Effector CD4-positive, alpha-beta T cell (primary cell): ENCODE measurements at regions not wholly inside any gene's neighbourhood (a gene's known extent, or its start where the extent isn't known, plus 50 kb on each side); places are given as distances from the start of the nearest gene placed in this dataset.

ENCODE experiments used
- DNase-seq: peaks from one replicate; pipeline ENCODE4 v3.0.0-alpha.2; 2020

DNA sequence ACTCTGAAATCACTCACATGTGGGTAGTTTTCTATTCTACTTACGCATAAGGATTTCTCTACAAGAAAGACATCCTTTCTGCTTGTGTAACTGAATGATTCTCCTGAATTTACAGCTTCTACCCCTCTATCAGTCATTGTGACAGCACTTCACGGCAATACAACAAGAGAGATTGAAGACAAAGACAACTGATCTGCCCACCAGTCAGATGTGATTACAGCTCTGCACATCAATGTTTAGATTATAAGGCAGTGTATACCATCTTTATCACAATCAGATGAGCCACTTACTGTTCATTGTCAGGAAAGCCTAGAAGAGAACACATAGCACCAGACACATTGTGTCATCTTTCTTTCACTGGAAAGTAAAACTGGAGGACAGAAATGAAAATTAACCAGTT lies 324.4 kb downstream of the CENPC start:
- DNase-seq = no peak

DNA sequence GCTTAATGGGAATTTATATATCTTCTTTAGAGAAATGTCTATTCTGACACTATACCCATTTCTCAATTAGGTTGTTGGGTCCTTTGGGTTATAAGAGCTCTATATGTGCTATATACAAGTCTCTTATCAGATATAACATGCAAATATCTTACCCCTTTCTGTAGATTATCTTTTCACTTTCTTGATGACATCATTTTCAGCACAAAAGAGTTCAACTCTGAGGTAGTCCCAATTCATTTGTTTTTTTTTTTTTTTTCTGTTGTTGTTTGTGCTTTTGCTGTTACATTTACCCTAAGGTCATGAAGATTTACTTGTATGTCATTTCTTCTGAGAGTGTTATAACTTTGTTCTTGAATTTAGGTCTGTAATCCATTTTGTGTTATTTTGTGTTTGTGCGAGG lies 326.4 kb downstream of the CENPC start:
- DNase-seq = no peak

DNA sequence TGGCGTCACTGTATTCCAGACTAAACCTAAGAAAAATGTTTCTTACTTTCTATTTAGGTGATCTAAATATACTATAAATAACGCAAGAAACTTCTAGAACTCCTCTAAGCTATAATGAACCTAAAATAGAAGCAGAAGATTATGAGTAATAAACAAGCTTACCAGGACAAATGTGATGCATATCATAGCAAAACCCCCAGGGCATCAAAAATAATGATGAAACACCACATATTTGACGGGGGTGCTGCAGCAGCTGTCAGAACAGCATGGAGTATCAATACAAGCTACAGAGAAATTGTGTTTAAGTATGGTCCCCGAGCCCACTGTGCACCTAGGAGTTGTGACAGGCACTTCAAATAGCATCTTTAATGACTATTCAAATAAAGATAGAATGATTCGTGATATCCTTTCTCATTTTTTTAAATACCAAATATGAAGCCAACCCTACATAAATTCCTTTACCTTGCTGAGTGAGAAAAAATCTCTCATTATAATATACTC lies 337.3 kb downstream of the CENPC start:
- no peak for DNase-seq

DNA sequence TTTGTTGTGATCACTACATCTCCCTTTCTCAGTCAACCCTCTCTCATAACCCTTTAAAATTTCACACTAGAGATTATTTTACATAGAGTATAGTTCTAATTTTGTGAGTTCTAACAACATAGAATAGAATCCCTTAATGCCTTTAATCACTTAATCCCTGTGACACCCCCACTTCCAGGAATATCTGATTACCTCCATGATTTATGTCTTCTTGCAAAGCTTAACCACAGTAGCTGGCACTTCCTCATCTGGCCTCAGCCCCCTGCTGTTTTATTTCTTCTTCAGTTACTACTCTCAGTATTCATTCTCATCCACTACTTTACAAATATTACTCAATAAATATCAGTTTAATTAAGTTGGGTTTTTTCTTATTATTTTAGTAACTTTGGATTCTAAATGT lies 340.9 kb downstream of the CENPC start:
- no peak for DNase-seq

DNA sequence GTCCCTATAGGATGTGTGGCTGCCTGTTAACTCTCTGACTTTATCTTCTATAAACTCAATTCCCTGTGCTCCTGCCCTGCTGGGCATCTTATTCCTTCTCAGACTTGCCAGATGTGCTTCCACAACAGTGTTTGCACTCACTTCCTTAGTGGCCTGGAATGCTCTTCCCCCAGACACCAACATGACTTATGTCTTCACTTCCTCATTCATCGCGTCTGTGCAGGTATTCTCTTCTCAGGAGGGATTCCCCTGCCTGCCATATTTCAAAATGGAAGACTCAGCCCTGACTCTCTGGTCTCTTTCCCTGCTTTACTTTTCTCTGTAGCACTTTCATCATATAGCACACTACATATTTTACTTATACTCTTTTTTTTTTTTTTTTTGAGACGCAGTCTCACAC lies 344.0 kb downstream of the CENPC start:
- no peak for DNase-seq

DNA sequence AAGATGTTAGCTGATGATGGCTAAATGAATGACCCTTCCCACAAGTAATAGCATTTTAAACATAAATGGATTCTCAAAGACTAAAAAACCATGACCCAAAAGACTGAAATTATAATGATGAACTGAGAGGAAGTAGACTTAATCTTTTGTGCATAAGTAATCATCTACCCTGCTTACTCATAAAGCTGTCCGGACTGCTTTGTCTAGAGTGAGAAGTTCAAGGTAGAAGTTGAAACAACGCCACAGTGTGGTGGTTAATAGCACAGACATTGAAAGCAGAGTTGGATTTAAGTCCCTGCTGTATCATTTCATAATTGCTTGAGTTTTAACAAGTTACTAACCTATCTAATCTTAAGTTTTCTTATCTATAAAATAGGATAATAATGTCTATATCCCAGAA lies 346.6 kb downstream of the CENPC start:
- DNase-seq = no peak

DNA sequence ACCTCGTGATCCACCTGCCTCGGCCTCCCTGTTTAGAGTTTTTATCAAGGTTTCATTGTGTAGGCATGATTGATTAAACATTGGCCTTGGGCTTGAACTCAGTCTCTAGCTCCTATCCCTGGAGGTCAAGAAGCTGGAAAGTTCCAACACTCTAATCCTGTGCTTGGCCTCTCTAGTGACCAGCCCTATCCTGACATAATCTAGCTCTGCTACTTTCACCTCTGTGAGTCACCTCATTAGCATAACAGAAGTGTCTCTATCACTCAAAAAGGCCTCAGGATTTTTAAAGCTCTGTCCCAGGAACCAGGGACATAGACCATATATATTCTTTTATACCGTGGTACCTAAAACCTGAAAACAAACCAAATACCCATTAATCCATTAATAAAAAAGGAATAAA lies 377.5 kb downstream of the CENPC start:
- no peak for DNase-seq

DNA sequence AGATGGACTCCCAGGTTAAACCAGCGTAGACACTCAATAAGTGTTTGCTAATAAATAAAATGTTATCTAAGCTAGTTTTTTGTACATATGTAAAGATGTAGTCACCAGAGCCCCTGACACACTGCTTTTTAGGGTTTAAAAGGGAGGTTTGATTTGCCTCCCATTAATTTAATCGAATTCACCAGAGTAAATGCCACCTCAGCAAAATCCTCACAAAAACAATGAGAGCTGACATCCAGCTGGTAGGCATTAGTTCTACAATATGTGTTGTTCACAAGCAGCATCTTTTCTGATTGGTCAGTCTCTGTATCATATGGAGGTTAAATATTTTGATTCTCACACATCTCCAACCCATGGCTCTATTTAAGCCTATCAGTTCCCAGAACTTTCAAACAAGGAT lies 382.6 kb downstream of the CENPC start:
- DNase-seq = no peak

DNA sequence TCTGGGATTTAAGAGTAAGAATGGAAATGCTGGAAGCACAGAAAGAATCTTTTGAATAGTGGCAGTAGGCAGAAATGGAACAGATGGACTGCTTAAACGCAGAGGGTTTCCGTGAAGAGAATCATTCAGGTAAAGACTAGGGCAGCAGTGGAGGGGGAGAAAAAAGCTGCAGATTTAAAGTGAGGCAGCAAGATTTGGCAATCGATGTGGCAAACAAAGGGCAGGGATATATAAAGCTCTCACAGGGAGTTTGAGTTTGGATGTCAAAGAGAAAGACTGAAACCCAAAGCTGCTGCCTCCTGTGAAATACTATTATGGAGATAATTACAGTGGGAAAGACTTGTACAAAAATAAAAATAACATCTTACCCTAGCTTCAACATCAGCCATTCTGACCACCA lies 384.0 kb downstream of the CENPC start:
- no peak for DNase-seq

DNA sequence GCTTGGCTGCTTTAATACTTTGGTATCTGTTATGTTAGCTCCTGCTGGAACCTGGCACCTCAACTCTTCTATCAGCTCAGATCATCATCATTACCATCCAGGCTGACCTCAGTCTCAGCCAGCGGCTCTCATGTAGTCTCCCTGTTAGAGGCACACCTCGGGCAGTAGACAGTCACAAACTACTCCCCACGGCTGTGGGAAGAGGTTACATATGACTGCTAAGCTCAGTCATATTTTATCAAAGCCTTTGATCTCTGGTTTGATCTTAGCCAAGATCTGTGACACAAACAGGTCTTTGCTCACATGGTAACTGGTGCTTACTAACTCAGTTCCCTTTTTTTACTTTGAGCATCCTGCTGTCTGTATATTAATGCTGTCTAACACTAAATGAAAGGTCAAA lies 384.9 kb downstream of the CENPC start:
- DNase-seq = no peak

DNA sequence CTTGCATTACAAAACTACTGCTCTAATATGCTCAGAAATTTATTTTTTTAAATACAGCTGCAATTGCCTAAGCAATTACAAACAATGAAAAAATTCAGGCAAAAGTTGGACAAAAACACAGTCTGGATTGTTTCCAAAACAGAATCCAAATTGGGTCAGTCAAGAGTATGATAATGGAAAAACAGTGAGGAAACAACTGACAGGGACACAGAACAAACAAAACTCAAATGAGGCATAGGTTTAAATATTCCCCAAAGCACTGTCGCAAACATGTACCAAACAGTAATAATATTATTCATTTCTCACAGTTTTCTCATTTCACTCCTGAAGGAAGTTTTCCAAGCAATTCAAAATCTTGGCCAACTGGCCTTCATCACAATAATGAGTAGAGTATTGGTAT lies 386.6 kb downstream of the CENPC start:
- no peak for DNase-seq

DNA sequence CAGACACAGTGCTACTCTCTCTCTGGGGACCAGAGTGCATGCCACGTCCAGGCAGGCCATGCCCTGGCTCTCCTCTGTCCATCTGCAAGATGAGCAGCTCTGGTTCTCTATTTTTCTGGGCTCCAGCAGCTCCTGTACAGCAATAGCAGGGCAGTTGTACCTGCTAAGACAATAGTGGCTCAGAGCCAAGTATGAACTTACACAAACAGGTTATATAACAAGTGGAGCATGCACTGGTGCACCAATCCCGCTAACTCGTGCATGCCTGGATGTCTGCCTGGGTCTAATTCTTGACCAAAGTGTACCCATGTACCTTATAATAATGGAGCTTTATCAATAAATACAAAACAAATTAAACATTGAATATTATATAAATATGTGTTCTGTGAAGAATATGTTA lies 392.3 kb downstream of the CENPC start:
- no peak for DNase-seq

DNA sequence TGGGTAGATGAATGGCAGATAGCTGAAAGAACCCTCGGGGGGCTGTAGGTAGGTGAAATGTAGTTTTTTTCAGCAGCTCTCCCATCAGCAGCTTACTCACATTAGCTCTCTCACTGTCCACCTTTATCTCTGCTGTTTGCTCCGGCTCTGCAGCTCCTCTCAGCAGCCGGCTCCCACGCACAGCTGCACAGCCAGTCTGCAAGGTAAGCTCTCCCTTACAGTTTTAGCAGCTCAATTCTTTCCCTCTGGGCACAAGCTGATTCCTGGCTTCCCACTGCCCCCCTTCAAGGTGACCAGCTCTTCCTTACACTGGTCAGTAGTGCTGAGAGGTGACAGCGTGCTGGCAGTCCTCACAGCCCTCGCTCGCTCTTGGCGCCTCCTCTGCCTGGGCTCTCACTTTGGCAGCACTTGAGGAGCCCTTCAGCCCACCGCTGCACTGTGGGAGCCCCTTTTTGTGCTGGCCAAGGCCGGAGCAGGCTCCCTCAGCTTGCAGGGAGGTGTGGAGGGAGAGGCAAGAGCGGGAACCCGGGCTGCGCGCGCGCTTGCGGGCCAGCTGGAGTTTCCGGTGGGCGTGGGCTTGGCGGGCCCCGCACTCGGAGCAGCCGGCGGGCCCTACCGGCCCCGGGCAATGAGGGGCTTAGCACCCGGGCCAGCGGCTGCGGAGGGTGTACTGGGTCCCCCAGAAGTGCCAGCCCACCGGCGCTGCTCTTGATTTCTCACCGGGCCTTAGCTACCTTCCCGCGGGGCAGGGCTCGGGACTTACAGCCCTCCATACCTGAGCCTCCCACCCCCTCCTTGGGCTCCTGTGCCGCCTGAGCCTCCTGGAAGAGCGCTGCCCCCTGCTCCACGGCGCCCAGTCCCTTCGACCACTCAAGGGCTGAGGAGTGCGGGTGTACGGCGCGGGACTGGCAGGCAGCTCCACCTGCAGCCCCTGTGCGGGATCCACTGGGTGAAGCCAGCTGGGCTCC lies 393.6 kb downstream of the CENPC start:
- DNase-seq = no peak

DNA sequence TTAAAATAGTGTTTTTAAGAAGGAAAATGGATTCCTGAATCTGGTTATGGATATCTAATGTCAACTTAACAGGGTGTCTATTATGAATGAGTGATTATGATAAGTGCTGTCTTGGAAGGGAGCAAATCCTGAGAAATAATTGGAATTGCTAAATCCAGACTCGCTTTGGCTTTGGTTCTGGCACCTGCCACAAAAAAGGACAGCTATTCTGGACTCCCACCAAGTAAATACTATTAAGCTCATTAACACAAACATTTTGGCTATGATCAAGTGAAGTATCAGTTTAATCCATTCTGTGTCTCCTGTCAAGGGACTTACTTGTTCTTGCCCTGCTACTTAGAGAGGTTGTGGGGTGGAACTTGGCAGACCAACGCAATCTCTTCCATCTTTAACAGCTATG lies 403.7 kb downstream of the CENPC start:
- DNase-seq = no peak

DNA sequence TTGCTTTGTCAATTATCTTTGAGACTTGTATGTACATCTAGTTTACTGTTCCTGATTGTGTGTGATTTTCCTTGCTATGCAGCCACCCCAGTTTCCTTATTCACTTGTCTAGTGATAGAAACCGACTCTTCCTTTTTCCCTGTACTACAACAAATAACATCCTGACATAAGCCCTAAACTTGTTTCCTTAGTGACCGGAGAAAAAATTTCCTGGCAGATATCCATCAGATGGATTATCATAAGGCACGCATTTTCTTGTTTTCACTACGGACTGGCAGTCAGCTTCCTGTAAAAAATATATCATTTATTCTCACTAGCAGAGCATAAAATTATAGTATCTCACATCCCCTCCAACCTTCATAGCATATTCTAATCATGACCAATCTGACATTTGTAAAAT lies 410.7 kb downstream of the CENPC start:
- no peak for DNase-seq

DNA sequence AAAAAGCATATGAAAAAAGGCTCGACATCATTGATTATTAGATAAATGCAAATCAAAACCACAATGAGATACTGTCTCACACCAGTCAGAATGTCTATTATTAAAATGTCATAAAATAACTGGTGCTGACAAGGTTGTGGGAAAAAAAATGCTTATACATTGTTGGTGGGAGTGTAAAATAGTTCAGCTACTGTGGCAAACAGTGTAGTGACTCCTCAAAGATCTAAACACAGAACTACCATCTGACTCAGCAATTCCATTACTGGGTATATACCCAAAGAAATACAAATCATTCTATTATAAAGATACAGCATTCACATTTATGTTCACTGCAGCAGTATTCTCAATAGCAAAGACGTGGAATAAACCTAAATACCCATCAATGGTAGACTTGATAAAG lies 412.1 kb downstream of the CENPC start:
- DNase-seq = no peak

DNA sequence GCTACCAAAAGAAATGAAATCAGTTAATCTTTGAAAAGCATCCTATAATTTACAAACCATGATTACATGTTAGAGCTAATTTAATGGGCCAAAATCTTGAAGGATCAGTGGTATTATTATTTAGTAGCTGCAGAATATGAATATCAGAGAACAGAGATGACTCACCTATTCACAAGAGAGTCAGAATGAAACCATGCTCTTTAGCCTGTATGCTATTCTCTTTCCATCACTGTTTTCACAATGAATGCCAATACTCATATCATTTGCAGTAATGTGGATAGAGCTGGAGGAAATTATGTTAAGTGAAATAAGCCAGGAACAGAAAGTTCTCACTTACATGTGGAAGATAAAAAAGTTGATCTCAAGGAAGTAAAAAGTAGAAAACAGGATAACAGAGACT lies 414.1 kb downstream of the CENPC start:
- DNase-seq = no peak

DNA sequence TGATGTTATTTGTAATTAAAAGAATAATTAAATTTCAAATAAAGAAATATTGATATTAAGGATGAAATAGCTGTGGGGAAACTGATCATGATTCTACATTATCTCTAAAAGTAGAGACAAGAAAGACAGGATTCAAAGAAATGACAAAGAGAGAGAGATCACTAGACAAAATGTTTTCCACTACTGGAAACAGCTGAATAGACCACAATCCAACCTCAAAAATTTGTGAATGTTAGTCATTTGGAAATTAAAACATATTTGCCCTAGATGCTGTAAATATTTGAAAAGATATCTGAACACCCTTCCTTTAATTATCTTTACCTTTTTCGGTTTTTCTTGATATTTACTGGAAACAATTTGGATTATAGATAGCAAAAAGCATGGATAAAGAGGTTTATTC lies 414.9 kb downstream of the CENPC start:
- no peak for DNase-seq

DNA sequence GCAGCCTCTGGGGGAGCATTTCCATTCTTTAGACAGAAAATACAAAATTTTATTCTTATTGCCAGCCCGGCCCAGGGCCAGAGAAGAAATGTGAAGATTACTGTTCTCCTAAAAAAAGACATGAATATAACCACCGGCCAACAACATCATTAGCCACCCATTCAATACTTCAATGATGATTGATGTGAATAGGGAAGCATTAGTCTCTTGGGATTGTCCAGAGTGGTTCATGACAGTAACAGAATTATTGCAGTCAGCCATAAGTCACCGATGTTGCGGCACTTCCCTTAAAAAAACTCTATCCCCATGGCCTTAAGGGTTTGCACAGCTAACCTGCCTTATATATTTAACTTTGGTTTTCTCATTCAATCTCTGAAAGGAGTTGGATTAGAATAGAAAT lies 418.7 kb downstream of the CENPC start:
- no peak for DNase-seq

DNA sequence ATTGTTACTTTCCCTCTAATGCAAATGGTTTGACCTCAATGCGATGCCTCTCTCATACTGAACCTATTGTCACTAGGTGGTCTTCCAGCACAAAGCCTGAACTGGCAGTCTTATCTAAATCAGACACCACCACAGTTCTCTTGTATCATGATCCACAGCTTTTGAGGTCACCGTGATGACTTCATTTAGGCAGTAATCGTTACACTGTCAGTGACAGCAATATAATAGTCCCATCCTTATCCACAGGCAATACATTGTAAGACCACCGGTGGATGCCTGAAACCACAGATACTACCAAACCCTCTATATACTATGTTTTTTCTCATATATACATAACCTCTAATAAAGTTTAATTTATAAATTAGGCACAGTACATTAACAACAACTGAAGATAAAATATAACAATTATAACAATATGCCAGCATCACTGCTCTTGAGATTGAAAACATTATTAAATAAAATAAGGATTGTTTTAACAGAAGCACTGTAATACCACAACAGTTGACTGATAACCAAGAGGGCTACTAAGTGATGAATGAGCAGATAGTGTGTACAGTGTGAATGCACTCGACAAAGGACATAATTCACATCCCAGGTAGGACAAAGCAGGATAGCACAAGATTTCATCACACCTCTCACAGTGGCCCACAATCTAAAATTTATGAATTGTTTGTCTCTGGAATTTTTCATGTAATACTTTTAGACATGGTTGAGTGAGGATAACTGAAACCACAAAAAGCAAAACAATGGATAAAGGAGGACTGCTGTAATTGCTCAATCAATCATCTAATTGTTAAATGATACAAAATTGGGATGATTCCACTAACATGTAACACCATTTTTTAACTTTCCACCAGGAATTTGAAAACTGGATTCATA lies 419.4 kb downstream of the CENPC start:
- no peak for DNase-seq

DNA sequence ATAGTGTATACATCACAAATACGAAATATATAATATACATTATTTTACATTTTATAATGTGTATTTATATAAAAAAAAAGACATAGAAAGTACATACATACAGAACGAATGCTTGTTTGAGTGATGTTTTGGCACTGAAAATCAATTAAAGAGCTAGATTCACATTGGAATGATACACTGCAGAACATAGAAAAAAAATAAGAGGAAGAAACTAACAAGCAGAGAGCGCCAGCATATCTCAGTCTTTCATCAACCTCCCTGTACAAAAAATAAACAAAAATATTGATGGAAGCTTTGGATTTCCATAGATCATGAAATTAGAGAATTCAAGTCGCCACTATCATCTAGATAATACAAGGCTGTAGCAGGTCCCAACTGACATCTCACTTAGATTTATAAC lies 420.6 kb downstream of the CENPC start:
- no peak for DNase-seq

DNA sequence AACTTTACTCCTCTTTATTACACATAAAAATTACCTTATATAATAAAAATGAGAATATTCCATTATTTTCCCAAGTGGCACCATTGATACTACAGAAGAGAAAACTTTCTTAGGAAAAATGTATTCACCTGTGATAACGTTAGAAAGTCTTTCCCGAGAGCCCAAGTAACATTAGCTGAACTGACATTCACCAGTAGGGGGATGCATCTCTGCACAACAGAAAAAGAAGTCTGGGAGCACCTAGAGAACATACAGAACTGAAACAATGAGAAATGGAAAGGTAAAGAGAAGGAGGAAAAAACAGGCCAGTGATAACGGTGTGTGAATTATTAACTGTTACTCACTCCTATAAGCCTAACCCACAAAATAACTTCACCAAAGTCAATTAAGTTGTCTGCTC lies 423.3 kb downstream of the CENPC start:
- no peak for DNase-seq

DNA sequence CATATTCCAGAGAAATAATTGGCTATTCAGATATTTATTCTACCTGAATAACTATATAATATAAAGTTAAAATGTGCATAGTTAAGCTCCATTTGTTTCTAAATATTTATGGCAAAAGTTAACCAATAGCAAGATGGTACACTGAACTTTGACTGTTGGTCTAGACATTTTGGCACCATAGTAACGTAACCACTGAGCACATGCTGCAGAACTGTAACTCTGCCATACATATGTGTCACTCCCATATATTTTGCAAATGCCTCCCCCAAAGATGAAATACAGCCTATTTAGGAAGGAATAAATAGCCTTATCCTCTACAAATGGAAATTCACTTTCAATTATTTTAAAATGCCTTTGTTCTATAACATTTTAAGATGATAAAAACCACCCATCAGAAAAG lies 424.9 kb downstream of the CENPC start:
- no peak for DNase-seq

DNA sequence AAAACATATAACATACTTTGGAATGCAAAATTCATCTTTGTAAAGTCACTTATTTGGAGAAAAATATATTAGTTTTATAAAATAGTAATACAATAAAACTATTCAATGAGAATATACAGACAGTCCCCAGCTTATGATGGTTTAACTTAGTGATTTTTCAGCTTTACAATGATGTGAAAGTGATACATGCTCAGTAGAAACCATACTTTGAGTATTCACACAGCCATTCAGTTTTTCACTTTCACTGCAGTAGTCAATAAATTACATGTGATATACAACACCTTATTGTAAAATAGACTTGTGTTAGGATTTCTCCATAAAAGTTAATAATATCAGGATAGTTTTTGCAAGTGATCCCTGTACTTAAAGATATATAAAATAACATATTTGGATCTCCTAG lies 436.0 kb downstream of the CENPC start:
- no peak for DNase-seq
